K562 (cell line): ENCODE measurements at regions not wholly inside any gene's neighbourhood (a gene's known extent, or its start where the extent isn't known, plus 50 kb on each side); places are given as distances from the start of the nearest gene placed in this dataset.
A peak's percentile ranks its signal among the peaks of the same experiment; 100 is the strongest.

Source experiments
- E2F3 ChIP-seq: fragments of 250-450 bp; sonication (Bioruptor Pico); IDR thresholded peaks from 2 replicates; pipeline ENCODE4 v1.4.0; 2020; ENCODE audit warnings: mild to moderate bottlenecking
- PRPF4 ChIP-seq: fragments of 200-400 bp; formaldehyde crosslinking; IDR thresholded peaks from one replicate; pipeline ENCODE4 v1.6.1; 2017; ENCODE audit warnings: low read length, low read depth, mild to moderate bottlenecking; ENCODE audit not compliant: insufficient read depth, poor library complexity, severe bottlenecking
- RAD21 ChIP-seq, 2 experiments: fragments of 250-450 bp in 1 of 2; fragments of 450-650 bp in 1 of 2; sonication (Bioruptor Pico) in 1 of 2; formaldehyde crosslinking in 1 of 2; IDR thresholded peaks in 1 of 2; conservative IDR thresholded peaks in 1 of 2; 2 replicates each; pipeline versions ENCODE4 v1.4.0 to v1.8.0; 2020 to 2022; ENCODE audit warnings: mild to moderate bottlenecking in 2 of 2, moderate library complexity in 1 of 2
- TAF9B ChIP-seq: fragments of 450-650 bp; IDR thresholded peaks from 2 replicates; pipeline ENCODE4 v1.6.1; 2018; ENCODE audit warnings: mild to moderate bottlenecking; ENCODE audit not compliant: partially characterized antibody
- ZFPM2 ChIP-seq: fragments of 250-450 bp; sonication (Bioruptor Pico); IDR thresholded peaks from 2 replicates; pipeline ENCODE4 v1.5.1; 2022; ENCODE audit warnings: mild to moderate bottlenecking
- TF ChIP-seq, protein P1 (sequence below): sonication (generic); IDR thresholded peaks from 2 replicates; pipeline ENCODE4 v1.6.1; 2016
- TF ChIP-seq, protein P2 (sequence below): fragments of 450-650 bp; formaldehyde crosslinking; conservative IDR thresholded peaks from 2 replicates; pipeline ENCODE4 v1.4.0; 2022; ENCODE audit warnings: mild to moderate bottlenecking, missing genetic modification characterization
- TF ChIP-seq, protein P3 (sequence below): fragments of 450-650 bp; formaldehyde crosslinking; IDR thresholded peaks from 2 replicates; pipeline ENCODE4 v1.4.0; 2020; ENCODE audit warnings: mild to moderate bottlenecking, moderate library complexity
- TF ChIP-seq, protein P4 (sequence below): sonication (generic); formaldehyde crosslinking; IDR thresholded peaks from 2 replicates; pipeline ENCODE4 v1.8.0; 2023; ENCODE audit warnings: mild to moderate bottlenecking, missing genetic modification reagents
- TF ChIP-seq, protein P5 (sequence below): fragments of 450-650 bp; IDR thresholded peaks from 2 replicates; pipeline ENCODE4 v1.6.1; 2016; ENCODE audit warnings: low read depth

DNA sequence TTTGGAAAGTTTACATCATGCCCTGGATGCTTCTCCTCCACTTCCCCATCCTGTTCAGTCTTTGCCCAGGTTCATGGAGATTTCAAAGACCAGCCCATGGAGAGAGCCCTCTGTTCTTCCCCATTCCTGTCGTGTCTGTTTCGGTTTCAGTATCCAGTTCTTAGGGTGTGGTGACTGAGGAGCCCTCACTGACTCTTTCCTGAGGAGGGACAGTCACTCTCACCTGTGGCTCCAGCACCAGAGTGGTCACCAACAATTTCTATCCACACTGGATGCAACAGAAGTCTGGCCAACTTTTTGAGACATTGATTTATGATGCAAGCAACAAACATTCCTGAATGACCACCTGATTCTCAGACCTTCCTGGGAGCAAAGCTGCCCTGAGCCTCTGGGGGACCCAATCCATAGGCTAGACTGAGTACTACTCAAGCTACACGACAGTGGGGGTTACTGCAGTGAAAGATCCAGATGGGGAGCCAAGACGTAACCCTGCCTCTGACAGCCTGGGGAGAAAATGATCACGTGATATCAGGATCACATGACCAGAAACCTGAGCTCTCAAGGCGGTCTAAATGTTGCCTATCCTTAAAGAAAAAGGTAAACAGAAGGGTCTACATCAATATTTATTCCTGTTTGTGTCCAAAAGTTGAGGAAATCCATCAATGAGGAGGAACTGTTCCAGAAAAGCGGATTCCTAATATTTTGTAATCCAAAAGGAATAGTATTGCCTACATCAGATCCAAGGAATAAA lies 76.2 kb upstream of the VPREB1 start (continued):
- TF ChIP-seq PRPF4 (no peak), TAF9B (no peak), RAD21 (CRISPR knock-in tag; conservative IDR thresholded peaks at IDR 0.05 in 1 of 2, IDR thresholded peaks at IDR 0.05 in 1 of 2) (no peak), ZFPM2 (CRISPR knock-in tag) (no peak), E2F3 (CRISPR knock-in tag) (peak; percentile 91)
- TF ChIP-seq, protein P1, sequence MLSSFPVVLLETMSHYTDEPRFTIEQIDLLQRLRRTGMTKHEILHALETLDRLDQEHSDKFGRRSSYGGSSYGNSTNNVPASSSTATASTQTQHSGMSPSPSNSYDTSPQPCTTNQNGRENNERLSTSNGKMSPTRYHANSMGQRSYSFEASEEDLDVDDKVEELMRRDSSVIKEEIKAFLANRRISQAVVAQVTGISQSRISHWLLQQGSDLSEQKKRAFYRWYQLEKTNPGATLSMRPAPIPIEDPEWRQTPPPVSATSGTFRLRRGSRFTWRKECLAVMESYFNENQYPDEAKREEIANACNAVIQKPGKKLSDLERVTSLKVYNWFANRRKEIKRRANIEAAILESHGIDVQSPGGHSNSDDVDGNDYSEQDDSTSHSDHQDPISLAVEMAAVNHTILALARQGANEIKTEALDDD: no peak
- TF ChIP-seq, protein P2, sequence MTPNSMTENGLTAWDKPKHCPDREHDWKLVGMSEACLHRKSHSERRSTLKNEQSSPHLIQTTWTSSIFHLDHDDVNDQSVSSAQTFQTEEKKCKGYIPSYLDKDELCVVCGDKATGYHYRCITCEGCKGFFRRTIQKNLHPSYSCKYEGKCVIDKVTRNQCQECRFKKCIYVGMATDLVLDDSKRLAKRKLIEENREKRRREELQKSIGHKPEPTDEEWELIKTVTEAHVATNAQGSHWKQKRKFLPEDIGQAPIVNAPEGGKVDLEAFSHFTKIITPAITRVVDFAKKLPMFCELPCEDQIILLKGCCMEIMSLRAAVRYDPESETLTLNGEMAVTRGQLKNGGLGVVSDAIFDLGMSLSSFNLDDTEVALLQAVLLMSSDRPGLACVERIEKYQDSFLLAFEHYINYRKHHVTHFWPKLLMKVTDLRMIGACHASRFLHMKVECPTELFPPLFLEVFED (CRISPR knock-in tag): peak; percentile 98
- TF ChIP-seq, protein P3, sequence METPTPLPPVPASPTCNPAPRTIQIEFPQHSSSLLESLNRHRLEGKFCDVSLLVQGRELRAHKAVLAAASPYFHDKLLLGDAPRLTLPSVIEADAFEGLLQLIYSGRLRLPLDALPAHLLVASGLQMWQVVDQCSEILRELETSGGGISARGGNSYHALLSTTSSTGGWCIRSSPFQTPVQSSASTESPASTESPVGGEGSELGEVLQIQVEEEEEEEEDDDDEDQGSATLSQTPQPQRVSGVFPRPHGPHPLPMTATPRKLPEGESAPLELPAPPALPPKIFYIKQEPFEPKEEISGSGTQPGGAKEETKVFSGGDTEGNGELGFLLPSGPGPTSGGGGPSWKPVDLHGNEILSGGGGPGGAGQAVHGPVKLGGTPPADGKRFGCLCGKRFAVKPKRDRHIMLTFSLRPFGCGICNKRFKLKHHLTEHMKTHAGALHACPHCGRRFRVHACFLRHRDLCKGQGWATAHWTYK (CRISPR knock-in tag): peak; percentile 96
- TF ChIP-seq, protein P4, sequence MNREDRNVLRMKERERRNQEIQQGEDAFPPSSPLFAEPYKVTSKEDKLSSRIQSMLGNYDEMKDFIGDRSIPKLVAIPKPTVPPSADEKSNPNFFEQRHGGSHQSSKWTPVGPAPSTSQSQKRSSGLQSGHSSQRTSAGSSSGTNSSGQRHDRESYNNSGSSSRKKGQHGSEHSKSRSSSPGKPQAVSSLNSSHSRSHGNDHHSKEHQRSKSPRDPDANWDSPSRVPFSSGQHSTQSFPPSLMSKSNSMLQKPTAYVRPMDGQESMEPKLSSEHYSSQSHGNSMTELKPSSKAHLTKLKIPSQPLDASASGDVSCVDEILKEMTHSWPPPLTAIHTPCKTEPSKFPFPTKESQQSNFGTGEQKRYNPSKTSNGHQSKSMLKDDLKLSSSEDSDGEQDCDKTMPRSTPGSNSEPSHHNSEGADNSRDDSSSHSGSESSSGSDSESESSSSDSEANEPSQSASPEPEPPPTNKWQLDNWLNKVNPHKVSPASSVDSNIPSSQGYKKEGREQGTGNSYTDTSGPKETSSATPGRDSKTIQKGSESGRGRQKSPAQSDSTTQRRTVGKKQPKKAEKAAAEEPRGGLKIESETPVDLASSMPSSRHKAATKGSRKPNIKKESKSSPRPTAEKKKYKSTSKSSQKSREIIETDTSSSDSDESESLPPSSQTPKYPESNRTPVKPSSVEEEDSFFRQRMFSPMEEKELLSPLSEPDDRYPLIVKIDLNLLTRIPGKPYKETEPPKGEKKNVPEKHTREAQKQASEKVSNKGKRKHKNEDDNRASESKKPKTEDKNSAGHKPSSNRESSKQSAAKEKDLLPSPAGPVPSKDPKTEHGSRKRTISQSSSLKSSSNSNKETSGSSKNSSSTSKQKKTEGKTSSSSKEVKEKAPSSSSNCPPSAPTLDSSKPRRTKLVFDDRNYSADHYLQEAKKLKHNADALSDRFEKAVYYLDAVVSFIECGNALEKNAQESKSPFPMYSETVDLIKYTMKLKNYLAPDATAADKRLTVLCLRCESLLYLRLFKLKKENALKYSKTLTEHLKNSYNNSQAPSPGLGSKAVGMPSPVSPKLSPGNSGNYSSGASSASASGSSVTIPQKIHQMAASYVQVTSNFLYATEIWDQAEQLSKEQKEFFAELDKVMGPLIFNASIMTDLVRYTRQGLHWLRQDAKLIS (CRISPR knock-in tag): no peak
- TF ChIP-seq, protein P5, sequence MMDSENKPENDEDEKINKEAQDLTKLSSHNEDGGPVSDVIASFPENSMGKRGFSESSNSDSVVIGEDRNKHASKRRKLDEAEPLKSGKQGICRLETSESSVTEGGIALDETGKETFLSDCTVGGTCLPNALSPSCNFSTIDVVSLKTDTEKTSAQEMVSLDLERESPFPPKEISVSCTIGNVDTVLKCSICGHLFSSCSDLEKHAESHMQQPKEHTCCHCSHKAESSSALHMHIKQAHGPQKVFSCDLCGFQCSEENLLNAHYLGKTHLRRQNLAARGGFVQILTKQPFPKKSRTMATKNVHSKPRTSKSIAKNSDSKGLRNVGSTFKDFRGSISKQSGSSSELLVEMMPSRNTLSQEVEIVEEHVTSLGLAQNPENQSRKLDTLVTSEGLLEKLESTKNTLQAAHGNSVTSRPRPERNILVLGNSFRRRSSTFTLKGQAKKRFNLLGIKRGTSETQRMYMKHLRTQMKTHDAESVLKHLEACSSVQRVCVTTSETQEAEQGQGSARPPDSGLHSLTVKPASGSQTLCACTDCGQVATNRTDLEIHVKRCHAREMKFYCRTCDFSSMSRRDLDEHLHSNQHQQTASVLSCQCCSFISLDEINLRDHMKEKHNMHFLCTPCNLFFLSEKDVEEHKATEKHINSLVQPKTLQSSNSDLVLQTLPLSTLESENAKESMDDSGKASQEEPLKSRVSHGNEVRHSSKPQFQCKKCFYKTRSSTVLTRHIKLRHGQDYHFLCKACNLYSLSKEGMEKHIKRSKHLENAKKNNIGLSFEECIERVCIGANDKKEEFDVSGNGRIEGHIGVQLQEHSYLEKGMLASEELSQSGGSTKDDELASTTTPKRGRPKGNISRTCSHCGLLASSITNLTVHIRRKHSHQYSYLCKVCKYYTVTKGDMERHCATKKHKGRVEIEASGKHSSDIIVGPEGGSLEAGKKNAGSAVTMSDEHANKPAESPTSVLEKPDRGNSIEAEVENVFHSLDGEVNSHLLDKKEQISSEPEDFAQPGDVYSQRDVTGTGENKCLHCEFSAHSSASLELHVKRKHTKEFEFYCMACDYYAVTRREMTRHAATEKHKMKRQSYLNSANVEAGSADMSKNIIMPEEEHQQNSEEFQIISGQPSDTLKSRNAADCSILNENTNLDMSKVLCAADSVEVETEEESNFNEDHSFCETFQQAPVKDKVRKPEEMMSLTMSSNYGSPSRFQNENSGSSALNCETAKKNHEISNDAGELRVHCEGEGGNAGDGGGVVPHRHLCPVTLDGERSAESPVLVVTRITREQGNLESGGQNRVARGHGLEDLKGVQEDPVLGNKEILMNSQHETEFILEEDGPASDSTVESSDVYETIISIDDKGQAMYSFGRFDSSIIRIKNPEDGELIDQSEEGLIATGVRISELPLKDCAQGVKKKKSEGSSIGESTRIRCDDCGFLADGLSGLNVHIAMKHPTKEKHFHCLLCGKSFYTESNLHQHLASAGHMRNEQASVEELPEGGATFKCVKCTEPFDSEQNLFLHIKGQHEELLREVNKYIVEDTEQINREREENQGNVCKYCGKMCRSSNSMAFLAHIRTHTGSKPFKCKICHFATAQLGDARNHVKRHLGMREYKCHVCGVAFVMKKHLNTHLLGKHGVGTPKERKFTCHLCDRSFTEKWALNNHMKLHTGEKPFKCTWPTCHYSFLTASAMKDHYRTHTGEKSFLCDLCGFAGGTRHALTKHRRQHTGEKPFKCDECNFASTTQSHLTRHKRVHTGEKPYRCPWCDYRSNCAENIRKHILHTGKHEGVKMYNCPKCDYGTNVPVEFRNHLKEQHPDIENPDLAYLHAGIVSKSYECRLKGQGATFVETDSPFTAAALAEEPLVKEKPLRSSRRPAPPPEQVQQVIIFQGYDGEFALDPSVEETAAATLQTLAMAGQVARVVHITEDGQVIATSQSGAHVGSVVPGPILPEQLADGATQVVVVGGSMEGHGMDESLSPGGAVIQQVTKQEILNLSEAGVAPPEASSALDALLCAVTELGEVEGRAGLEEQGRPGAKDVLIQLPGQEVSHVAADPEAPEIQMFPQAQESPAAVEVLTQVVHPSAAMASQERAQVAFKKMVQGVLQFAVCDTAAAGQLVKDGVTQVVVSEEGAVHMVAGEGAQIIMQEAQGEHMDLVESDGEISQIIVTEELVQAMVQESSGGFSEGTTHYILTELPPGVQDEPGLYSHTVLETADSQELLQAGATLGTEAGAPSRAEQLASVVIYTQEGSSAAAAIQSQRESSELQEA: no peak
